ENCODE measurements at regions not wholly inside any gene's neighbourhood (a gene's known extent, or its start where the extent isn't known, plus 50 kb on each side); places are given as distances from the start of the nearest gene placed in this dataset.
A peak's percentile ranks its signal among the peaks of the same experiment; 100 is the strongest.

DNA sequence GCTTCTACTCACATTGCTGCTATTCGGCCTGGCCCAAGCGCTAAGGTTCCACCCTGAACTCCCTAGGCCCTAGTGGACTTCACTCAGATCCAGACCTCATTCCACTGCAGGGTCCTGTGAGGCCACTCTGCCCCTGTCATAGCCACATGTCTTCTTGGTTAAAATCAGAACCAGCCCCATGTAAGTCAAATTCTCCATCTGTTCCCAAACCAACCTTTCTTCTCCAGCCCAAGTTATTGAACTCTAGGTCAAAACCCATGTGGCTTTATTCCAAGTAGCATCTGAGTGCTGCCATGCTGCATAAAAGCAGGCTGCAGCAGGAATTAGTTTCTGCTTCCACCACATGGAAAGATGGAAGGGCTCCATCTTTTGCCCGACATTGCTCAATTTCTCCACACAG lies 281.2 kb downstream of the SNX13 start:
- DNase-seq, result no peak

DNA sequence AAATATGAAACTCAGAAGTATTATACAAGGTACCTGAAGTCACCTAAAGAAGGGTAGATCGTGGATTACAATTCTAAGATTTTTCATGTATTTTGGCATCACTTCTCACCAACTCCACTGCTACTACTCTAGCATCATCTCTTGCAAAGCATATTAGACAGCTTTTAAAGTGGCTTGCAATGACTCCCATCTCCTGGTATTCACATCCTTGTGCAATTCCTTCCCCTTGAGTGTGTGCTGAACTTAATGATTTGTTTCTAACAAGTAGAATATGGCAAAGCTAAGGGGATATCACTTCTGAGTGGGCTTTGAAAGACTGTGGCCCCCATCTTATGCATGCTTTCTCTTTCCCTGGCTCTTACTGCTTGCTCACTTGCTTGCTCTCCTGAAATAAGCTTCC lies 280.2 kb downstream of the SNX13 start:
- DNase-seq, result no peak

DNA sequence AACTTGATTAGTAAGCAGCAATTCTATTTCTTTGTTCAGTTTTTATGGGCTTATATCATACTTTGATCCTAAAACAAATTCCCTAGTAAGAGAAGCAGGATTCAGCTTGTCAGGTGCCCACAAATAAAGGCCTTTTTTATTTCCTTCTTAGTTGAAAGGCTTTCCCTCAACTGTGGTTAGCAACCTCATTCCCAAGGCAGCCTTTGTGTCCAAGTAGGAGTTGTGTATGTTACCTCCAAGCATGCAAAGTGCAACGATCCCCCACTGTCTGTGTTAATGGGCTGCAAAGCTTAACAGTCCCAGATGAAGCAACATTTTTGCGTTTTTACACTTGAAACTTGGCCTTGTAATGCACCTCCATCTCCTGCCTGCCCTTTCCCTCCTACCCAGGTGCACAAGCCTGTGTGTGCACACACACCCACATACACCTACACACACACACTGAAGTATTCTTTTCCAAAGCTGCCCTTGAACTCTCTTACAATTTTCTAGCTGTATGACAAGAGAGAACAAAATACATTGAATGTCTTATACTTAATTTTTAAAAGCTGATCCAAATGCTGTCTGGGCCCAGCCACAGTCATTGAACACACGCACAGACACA lies 278.2 kb downstream of the SNX13 start:
- DNase-seq, result no peak

DNA sequence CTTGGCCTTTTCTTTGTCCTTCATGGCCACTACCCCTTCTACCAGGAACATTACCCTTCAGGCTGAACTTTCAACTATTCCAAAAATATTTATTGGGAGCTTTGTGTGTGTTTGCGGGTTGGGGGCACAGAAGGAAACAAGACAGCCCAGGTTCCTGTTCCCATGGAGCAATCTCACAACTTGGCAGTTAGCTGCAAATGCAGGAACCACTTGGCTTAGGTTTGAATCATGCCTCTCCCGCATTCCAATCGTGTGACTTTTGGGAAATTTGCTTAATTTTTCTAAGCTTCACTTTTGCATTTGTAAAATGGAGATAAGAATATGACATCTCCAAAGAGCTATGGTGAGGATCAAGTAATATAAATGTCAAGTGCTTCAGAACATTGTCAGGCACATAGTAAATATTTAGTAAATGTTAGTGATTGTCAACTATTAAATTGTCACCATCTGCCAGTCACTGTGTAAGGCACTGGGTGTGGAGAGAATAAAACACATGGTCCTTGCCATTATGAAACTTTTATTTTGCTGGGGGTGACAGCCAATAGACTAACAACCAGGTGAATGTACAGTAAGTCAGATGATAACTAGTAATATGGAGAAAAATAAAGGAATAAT lies 277.1 kb downstream of the SNX13 start:
- no peak for DNase-seq

DNA sequence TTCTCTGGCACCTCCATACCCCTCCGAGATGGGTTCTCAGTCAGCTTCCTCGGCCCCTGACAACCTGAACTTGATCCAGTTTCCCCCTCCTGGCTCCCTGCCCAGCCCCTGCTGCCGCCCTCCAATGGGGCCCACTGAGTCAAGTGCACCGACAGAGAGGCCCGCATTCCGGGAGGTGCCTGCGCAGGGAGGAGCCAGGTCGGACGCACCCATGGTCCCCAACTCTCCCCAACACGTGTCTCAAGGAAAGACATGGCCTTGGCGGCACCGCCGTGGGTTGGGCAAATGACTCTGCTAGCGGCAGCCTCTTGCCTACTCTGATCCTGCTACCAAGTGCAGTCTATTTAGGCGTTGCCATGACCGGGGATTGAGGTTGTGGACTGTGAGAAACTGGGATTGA lies 275.3 kb downstream of the SNX13 start:
- no peak for DNase-seq

GRCh38 chr7:17668122-17668521 lies 272.2 kb downstream of the SNX13 start:
- no peak for DNase-seq

DNA sequence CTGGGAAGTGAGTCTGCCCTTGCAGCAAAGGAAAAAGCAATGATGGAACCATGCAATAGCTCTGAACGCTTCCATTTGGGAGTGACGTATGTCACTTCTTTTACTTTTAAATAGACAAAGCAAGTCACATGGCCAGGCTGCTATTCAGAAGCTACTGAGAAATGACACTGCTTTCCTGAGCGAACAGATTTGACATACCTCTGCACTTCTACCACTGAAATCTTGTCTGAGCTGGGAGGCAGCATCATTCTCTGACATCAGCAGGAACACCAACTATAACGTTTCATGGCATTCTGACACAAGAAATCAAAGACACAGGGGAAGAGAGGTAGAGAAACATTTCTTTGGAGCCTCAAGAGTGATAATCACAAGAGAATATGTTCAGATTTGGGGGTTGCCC lies 271.1 kb downstream of the SNX13 start:
- no peak for DNase-seq

- DNase-seq, result no peak
Observed at GRCh38 chr7:17671956-17672355, 268.3 kb downstream of the SNX13 start.

GRCh38 chr7:17672783-17673182 lies 267.5 kb downstream of the SNX13 start:
- DNase-seq, result no peak

GRCh38 chr7:17674166-17674942 lies 265.9 kb downstream of the SNX13 start:
- no peak for DNase-seq

DNA sequence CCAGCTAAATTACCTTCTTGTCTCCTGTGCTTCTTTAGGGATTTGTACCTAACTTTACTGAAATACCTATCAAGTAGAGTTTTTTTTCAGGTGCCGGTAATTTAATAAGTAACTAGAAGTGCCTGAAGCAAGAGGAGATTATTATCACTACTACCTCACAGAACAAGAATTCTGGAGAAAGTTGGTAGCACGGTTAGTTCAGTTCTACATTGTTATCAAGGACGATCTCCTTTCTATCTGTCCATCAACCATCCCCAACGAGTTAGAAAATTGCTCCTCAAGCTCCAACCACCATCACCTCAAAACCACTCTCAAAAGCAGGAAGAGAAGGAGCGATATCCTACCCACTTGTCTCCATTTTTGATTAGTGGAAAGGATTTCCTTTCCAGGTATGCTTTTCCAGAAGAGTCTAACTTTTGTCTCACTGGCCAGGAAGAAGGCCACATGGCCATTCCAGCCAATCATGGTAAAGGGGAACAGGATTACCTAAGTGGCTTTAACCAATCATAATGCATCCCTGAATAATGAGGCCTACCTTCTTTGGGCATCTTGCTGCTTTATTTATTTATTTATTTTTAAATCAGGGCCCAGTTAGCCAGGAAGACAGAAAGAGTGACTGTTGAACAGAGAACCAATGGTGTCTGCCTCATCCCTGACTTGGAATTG lies 265.2 kb downstream of the SNX13 start:
- no peak for DNase-seq

DNA sequence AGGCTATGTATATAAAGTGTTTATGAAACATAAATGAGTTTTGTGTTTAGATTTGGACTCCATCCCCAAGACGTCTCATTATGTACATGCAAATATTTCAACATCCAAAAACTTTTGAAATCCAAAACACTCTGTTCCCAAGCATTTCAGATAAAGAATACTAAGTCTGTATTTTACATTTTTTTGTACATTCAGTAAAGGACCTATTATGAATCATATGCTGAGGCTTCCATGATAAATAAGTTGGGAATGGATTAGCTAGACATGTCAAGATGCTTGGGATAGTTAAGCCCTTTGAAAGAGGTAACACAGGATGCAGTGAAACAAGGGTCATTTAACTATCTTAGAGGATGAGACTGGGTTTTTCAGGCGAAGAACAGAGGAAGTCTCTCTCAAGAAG lies 262.9 kb downstream of the SNX13 start:
- DNase-seq, result no peak

- no peak for DNase-seq
Observed at GRCh38 chr7:17678896-17679295, 261.4 kb downstream of the SNX13 start.

DNA sequence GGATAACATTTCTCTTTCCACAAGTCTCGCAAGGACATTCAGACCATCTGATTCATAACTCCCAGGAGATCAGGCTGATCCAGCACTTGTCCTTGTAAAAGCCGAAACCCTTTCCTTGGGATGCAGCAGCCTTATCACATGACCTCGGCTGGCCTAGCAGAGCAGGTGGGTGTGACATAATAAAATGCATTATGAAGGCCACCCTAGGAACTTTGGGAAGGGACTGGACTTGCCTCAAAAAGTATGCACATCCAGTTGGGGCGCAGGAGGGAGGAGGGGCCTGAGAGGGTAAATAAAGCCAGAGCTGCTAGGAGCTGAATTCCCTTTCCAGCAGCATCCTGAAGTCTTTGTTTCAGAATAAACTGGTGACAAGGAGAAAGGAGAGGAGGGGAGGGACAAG lies 260.8 kb downstream of the SNX13 start:
- DNase-seq, result no peak

DNA sequence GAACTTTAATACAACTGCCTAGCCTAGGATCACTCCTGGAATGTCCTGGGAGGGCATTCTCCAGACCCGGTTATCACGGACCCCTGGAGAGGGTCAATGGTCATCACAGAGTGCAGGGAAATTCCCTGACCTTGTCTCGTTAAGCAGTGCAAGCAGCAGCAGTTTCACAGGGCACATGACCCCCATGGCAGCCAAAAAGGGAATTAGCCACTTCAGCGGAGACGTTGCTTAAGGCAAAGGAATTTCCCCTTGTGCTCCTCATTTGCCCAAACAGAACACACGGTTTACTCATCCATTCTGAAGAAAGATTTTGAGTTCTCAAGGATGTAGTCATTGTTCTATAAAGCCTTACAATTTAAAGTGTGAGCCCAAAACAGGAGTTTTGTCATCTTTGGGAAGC lies 260.3 kb downstream of the SNX13 start:
- DNase-seq, result no peak

DNA sequence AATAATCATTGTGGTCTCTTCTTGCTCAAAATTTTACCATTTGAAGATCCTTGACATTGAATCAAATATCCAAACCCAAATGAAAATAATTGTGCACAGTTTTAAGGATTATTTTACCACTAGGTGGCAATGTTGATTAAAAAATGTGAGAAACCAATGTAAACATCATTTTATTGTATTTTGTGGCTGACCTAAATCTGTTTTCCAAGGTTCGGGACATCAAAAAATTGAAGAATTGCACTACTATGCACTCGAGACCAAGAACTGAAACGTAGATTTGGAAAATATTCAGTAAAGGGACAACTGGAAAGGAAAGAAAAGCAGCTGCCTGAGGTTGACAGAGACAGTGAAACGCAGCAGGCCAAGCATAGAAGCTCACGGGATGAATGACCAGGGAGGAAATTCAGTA lies 259.3 kb downstream of the SNX13 start:
- peak; percentile 49 for DNase-seq

- DNase-seq, result no peak
Observed at GRCh38 chr7:17681965-17682364, 258.3 kb downstream of the SNX13 start.

DNA sequence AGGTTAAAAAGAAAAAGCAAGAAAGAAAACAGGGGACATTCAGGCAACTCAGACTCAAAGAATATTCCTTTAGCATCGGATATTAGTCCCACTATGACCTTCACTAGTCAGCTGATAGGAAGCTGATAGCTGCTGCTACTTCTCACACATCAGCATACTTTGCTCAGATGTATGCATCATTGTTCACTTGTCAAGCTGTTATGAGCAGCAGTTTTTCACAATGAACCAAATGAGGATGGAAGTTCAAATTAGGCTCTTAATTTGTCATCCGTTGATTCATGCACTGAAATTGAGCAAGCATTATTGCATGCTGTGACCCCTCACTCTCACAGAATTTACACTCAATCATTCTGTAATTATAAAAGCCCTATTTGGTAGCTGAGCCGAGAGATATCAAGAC lies 257.7 kb downstream of the SNX13 start:
- no peak for DNase-seq

GRCh38 chr7:17685141-17685540 lies 255.2 kb downstream of the SNX13 start:
- no peak for DNase-seq

- DNase-seq, result no peak
Observed at GRCh38 chr7:17687361-17687760, 252.9 kb downstream of the SNX13 start.

DNA sequence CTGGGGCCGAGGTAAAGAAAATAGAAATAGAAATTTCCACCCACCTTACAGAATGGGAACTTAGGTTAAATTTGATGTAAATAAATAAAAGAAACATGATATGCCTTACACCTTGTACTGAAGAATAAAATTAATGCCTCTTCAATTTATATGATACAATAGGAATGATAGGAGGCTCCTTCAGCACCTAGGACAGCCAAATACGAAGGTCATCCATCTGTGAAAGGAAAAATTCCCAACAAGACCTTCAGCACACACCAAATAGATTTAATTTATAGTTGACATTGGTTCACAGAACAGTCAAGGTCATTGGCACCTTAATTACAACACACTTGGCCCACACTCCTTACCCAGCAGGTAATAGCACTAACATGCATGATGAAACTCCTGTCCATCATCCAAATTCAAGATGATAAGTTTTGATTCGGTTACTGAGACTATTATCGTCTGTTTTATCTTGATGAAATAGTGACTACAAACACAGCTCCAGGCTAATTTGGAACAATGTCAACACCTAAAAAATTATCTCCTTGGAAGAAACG lies 250.9 kb downstream of the SNX13 start:
- no peak for DNase-seq

- DNase-seq, result no peak
Observed at GRCh38 chr7:17690030-17690429, 250.3 kb downstream of the SNX13 start.

- no peak for DNase-seq
Observed at GRCh38 chr7:17696422-17696821, 243.9 kb downstream of the SNX13 start.
